Heart left ventricle (tissue), 13 donors: ENCODE measurements at regions not wholly inside any gene's neighbourhood (a gene's known extent, or its start where the extent isn't known, plus 50 kb on each side); places are given as distances from the start of the nearest gene placed in this dataset.

Source experiments
- POLR2A ChIP-seq, 2 donors: fragments of 450-650 bp; IDR thresholded peaks; one replicate each; pipeline ENCODE4 v1.6.1; 2017; ENCODE audit warnings: antibody characterized with exemption in 2 of 2, mild to moderate bottlenecking in 2 of 2, moderate library complexity in 2 of 2
- TF ChIP-seq, protein P1 (sequence below), 12 donors: fragments of 200-600 bp; sonication (generic) in 4 of 12; IDR thresholded peaks; one replicate each; pipeline versions ENCODE4 v1.5.0 to v1.8.0; 2018 to 2022; ENCODE audit warnings: antibody characterized with exemption in 12 of 12, mild to moderate bottlenecking in 5 of 12
- donor health status: ischemic (EF 13 %, LVEDD 7.1; RV severe dilation, severe dysfunction).
- donor health status: DM: no; HTN: yes; CAD: no.
- donor health status: DM: no; HTN: no; CAD: no.
- donor health status: ischemic (EF 25% LVEDD 6.9; RV normal size, moderate dysfunction).
- donor health status: ischemic (EF 25% LVEDD 5.7; RV mildly dilated, moderate dysfunction).
- donor health status: ischemic (EF 35%, LVEDD 5.7; RV mildly dilated, moderate dysfunction).
- donor health status: nonischemic (EF 11% LVEDD 7.7; RV severe dilation, severe dysfunction).
- donor health status: DM: yes; HTN: yes; CAD: no.
- donor health status: PGD.
- donor health status: ischemic (EF 29% LVEDD 5.4; RV normal size, mild dysfunction).
- donor health status: nonischemic (EF 23%, LVEDD 6.1; RV moderate dilation, normal function).

DNA sequence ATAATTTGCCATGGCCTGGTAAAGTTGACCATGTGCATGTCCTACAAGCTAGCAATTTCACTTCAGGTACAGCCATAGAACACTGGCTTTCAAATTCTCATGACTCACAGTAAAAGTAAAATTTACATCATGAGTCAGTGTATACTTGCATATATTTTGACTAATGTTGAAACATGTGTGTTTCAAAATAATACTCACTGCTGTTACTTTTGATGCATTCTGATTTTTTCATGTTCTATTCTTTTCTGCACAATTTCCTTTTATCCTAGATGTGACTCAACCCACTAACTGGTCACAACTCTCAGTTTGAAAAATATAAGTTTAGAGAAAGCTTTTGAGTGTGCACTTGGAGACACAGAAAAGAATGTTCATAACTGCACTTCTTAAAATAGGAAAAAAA lies 365.7 kb downstream of the FGF13 start:
- TF ChIP-seq, protein P1, sequence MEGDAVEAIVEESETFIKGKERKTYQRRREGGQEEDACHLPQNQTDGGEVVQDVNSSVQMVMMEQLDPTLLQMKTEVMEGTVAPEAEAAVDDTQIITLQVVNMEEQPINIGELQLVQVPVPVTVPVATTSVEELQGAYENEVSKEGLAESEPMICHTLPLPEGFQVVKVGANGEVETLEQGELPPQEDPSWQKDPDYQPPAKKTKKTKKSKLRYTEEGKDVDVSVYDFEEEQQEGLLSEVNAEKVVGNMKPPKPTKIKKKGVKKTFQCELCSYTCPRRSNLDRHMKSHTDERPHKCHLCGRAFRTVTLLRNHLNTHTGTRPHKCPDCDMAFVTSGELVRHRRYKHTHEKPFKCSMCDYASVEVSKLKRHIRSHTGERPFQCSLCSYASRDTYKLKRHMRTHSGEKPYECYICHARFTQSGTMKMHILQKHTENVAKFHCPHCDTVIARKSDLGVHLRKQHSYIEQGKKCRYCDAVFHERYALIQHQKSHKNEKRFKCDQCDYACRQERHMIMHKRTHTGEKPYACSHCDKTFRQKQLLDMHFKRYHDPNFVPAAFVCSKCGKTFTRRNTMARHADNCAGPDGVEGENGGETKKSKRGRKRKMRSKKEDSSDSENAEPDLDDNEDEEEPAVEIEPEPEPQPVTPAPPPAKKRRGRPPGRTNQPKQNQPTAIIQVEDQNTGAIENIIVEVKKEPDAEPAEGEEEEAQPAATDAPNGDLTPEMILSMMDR (IDR thresholded peaks at IDR 0.05): no peak
- no peak for TF ChIP-seq POLR2A (IDR thresholded peaks at IDR 0.05)
